GM12864 (cell line): ENCODE measurements at regions not wholly inside any gene's neighbourhood (a gene's known extent, or its start where the extent isn't known, plus 50 kb on each side); places are given as distances from the start of the nearest gene placed in this dataset.

ENCODE experiments used
- DNase-seq: peaks from one replicate; pipeline ENCODE4 v3.0.0-alpha.2; 2011; ENCODE audit warnings: low read depth
- H3K4me3 ChIP-seq: 2 replicates; pipeline ENCODE4 v1.5.1; 2011; ENCODE audit warnings: mild to moderate bottlenecking, low read depth, low read length, control low read depth
- TF ChIP-seq, protein P1 (sequence below): IDR thresholded peaks from 2 replicates; pipeline ENCODE4 v1.5.1; 2011; ENCODE audit warnings: low read depth, mild to moderate bottlenecking, moderate library complexity, low read length, control low read depth, inconsistent platforms; ENCODE audit errors: missing control alignments

GRCh38 chr1:105684714-105685113, 1371.8 kb upstream of the PRMT6 start:
- no peak for DNase-seq
- no peak overlapping the region for H3K4me3 ChIP-seq
- TF ChIP-seq, protein P1, sequence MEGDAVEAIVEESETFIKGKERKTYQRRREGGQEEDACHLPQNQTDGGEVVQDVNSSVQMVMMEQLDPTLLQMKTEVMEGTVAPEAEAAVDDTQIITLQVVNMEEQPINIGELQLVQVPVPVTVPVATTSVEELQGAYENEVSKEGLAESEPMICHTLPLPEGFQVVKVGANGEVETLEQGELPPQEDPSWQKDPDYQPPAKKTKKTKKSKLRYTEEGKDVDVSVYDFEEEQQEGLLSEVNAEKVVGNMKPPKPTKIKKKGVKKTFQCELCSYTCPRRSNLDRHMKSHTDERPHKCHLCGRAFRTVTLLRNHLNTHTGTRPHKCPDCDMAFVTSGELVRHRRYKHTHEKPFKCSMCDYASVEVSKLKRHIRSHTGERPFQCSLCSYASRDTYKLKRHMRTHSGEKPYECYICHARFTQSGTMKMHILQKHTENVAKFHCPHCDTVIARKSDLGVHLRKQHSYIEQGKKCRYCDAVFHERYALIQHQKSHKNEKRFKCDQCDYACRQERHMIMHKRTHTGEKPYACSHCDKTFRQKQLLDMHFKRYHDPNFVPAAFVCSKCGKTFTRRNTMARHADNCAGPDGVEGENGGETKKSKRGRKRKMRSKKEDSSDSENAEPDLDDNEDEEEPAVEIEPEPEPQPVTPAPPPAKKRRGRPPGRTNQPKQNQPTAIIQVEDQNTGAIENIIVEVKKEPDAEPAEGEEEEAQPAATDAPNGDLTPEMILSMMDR: no peak

DNA sequence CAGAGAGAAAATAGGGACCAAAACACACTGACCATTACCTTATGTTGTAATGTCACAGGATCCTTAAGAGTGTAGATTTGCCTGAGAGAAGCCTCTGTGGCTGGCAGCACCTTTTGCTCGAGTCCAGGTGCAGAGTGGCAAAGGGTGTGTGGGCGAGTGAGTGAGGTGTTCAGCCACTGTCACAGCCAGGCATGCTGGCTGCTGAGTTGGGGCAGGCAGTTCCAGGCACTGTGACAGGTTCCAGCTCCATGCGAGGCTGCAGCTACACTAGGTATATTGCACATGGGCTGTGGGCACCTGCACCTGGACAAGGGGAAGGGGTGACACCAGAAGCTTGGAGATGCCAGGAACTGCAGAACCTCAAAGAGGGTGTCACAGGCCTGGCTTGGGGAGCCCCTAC, 1370.4 kb upstream of the PRMT6 start:
- TF ChIP-seq, protein P1: no peak
- DNase-seq: no peak
- H3K4me3 ChIP-seq: no peak overlapping the region

GRCh38 chr1:105686874-105687690, 1369.4 kb upstream of the PRMT6 start:
- no peak for DNase-seq
- H3K4me3 ChIP-seq: no peak overlapping the region
- TF ChIP-seq, protein P1: no peak

DNA sequence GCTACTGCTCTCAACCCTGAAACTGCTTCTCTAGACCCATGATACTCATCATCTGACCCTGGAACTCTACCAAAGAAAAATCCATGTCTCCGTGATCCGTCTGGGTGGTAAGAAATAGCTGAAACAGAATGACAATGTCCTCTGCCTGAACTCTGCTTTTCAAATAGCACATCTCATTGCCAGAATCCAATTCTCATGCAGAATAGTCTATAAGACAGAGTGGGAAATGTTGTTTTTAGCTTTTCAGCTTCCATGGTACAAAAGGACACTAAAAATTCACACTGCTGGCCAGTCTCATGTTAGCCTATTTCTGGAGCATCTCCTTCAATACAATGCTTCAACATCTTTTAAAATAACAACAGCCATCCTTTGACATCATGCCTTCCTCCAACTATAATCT, 1355.8 kb upstream of the PRMT6 start:
- H3K4me3 ChIP-seq: no peak overlapping the region
- TF ChIP-seq, protein P1: no peak
- no peak for DNase-seq

DNA sequence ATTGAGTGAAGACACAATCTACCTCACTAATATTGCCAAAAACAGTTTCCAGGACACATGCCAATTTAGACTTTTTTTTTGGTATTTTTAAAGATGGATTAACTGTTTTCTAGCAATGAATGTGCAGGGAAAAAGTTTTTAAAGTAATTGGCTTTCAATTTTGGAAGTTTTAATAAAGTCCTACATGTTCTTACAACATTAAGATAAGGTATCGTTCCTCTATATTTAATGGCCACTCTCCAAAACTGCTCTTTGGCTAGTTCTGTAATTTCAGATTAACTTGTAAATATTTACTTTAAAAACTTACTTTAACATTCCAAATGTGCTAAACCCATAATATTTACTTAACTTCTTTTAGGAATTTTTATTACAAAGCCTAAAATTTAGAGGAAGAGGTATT, 1332.2 kb upstream of the PRMT6 start:
- no peak for DNase-seq
- H3K4me3 ChIP-seq: no peak overlapping the region
- TF ChIP-seq, protein P1: no peak

- TF ChIP-seq, protein P1: no peak
- no peak for DNase-seq
- no peak overlapping the region for H3K4me3 ChIP-seq
These were observed 1325.8 kb upstream of the PRMT6 start for GRCh38 chr1:105730701-105731100.

- TF ChIP-seq, protein P1: no peak
- H3K4me3 ChIP-seq: no peak overlapping the region
- DNase-seq: no peak
These were observed 1320.1 kb upstream of the PRMT6 start for GRCh38 chr1:105736349-105736748.
